Sigmoid colon (tissue), 6 donors: ENCODE measurements at regions not wholly inside any gene's neighbourhood (a gene's known extent, or its start where the extent isn't known, plus 50 kb on each side); places are given as distances from the start of the nearest gene placed in this dataset.
"Not testable (repeated sequence)": the region's sequence is repeated elsewhere in the genome, so short reads cannot be mapped to it uniquely, and the experiment has no call there.

Experiments used
- DNase-seq: peaks from one replicate; pipeline ENCODE4 v3.0.0-alpha.2; 2019
- H3K27ac ChIP-seq, 4 donors: fragments of 200-600 bp; sonication (generic); one replicate each; pipeline ENCODE4 v1.5.1; 2016 to 2019; ENCODE audit warnings: mild to moderate bottlenecking in 1 of 4
- H3K27me3 ChIP-seq, 3 donors: fragments of 200-600 bp; sonication (generic); one replicate each; pipeline ENCODE4 v1.5.1; 2019; ENCODE audit warnings: mild to moderate bottlenecking in 1 of 3
- H3K36me3 ChIP-seq, 4 donors: fragments of 200-600 bp; sonication (generic); one replicate each; pipeline ENCODE4 v1.5.1; 2016 to 2019
- H3K4me1 ChIP-seq, 4 donors: fragments of 200-600 bp; sonication (generic); one replicate each; pipeline ENCODE4 v1.5.1; 2017 to 2019
- H3K4me3 ChIP-seq, 4 donors: fragments of 200-600 bp; sonication (generic); one replicate each; pipeline ENCODE4 v1.5.1; 2017 to 2019; ENCODE audit warnings: mild to moderate bottlenecking in 2 of 4, moderate library complexity in 1 of 4
- H3K9me3 ChIP-seq, 4 donors: fragments of 200-600 bp in 3 of 4; sonication (generic) in 3 of 4; one replicate each; pipeline versions ENCODE4 v1.5.1 to v1.6.1; 2013 to 2019
- EP300 ChIP-seq, 4 donors: sonication (generic); formaldehyde crosslinking; IDR thresholded peaks; one replicate each; pipeline ENCODE4 v1.6.1; 2017; ENCODE audit warnings: antibody characterized with exemption in 4 of 4
- POLR2A ChIP-seq, 2 donors: fragments of 450-650 bp; IDR thresholded peaks; one replicate each; pipeline ENCODE4 v1.6.1; 2016; ENCODE audit warnings: antibody characterized with exemption in 2 of 2, mild to moderate bottlenecking in 2 of 2, moderate library complexity in 2 of 2
- POLR2AphosphoS5 ChIP-seq, 4 donors: sonication (generic); formaldehyde crosslinking; IDR thresholded peaks; one replicate each; pipeline ENCODE4 v1.6.1; 2017; ENCODE audit warnings: antibody characterized with exemption in 4 of 4
- WGBS, 2 donors: extraction: QIAGEN DNeasy Blood & Tissue Kit; methylation state at CpG; one replicate each; pipeline ENCODE4 v1.1.7; 2013; 5-methylcytosine and 5-hydroxymethylcytosine counted together
- intact Hi-C: fragments of 100-400 bp; cut with DNase I; formaldehyde crosslinking; loops from one replicate; pipeline ENCODE4 v1.15.1; 2023
- TF ChIP-seq, protein P1 (sequence below), 4 experiments: fragments of 450-650 bp in 3 of 4; fragments of 200-600 bp in 1 of 4; IDR thresholded peaks; one replicate each; pipeline ENCODE4 v1.5.1; 2016 to 2019; ENCODE audit warnings: antibody characterized with exemption in 4 of 4, mild to moderate bottlenecking in 3 of 4, moderate library complexity in 2 of 4
- donor health status: healthy with polysubstance abuse.
- donor health status: healthy.

DNA sequence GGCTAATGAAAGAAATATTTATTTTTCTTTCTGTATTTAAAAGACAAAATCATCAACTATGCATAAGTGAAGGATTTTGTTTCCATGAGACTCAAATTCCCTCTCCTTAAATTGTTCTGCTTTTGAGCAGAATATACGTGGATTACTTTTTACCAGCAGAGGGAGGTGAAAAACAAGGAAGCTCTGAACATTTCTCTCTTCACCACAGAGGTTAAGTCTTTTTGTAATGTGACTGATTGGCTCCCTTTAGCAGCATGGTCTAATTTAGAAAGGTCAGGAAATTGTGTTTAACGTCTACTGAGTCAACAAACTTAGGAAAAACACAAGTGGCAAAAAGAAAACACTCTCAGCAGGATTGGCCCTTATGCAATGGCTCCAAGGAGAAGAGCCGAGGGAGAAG lies 55.1 kb upstream of the F9 start:
- H3K9me3 ChIP-seq: no peaks in the 10 kb centered on the region
- no peak for DNase-seq
- H3K36me3 ChIP-seq: no peaks in the 10 kb centered on the region
- no peak overlapping the region for H3K4me3 ChIP-seq
- H3K4me1 ChIP-seq: no peaks in the 10 kb centered on the region
- no peaks in the 10 kb centered on the region for H3K27me3 ChIP-seq
- intact Hi-C loops: no loop called here
- WGBS, 2 donors: 27 to 42% methylated on average over 3 of the region's 3 CpGs
- no peak overlapping the region for H3K27ac ChIP-seq
- TF ChIP-seq POLR2AphosphoS5 (IDR thresholded peaks at IDR 0.05) (no peak), EP300 (IDR thresholded peaks at IDR 0.05) (no peak), POLR2A (IDR thresholded peaks at IDR 0.05) (no peak)
- TF ChIP-seq, protein P1, sequence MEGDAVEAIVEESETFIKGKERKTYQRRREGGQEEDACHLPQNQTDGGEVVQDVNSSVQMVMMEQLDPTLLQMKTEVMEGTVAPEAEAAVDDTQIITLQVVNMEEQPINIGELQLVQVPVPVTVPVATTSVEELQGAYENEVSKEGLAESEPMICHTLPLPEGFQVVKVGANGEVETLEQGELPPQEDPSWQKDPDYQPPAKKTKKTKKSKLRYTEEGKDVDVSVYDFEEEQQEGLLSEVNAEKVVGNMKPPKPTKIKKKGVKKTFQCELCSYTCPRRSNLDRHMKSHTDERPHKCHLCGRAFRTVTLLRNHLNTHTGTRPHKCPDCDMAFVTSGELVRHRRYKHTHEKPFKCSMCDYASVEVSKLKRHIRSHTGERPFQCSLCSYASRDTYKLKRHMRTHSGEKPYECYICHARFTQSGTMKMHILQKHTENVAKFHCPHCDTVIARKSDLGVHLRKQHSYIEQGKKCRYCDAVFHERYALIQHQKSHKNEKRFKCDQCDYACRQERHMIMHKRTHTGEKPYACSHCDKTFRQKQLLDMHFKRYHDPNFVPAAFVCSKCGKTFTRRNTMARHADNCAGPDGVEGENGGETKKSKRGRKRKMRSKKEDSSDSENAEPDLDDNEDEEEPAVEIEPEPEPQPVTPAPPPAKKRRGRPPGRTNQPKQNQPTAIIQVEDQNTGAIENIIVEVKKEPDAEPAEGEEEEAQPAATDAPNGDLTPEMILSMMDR (IDR thresholded peaks at IDR 0.05): no peak

DNA sequence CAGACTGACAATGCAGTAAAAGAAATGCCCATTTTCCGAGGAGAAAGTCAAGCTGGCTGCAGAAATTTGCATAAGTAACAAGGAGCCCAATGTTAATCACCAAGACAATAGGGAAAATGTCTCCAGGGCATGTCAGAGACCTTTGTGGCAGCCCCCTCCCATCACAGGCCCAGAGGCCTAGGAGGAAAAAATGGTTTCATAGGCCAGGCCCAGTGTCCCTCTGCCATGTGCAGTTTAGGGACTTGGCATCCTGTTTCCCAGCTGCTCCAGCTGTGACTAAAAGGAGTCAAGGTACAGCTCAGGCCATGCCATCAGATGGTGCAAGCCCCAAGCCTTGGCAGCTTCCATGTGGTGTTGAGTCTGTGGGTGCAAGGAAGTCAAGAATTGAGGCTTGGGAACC lies 68.6 kb upstream of the F9 start:
- H3K27me3 ChIP-seq, H3K27ac ChIP-seq, H3K36me3 ChIP-seq, intact Hi-C loops, H3K4me1 ChIP-seq, DNase-seq, H3K4me3 ChIP-seq, H3K9me3 ChIP-seq: not testable (repeated sequence)
- WGBS, 2 donors: 79 to 89% methylated on average over 1 of the region's 1 CpG

DNA sequence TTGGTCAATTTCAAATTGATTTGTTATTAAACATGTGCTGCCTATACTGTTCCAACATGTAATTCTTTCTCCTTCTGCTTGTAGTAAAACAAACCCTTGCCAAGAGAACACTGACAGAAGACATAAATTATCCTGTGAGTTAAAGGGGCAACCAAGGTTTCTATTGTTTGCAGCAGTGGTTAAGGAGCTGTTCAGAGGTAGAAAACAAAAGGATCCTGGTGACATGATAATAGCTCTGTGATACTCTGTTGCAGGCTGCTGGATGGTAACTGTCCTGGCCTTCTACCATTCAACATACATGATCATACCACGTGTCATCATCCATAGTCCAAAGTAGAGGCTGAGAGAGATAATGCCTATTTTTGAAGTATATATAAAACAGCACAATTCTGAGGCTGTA lies 75.8 kb upstream of the F9 start:
- no peak overlapping the region for H3K27ac ChIP-seq
- WGBS, 2 donors: 44 to 79% methylated on average over 1 of the region's 1 CpG
- DNase-seq: no peak
- no peaks in the 10 kb centered on the region for H3K4me1 ChIP-seq
- H3K4me3 ChIP-seq: no peak overlapping the region
- no peaks in the 10 kb centered on the region for H3K9me3 ChIP-seq
- H3K27me3 ChIP-seq: no peaks in the 10 kb centered on the region
- intact Hi-C loops: no loop called here
- TF ChIP-seq POLR2A (IDR thresholded peaks at IDR 0.05): no peak
- no peaks in the 10 kb centered on the region for H3K36me3 ChIP-seq

DNA sequence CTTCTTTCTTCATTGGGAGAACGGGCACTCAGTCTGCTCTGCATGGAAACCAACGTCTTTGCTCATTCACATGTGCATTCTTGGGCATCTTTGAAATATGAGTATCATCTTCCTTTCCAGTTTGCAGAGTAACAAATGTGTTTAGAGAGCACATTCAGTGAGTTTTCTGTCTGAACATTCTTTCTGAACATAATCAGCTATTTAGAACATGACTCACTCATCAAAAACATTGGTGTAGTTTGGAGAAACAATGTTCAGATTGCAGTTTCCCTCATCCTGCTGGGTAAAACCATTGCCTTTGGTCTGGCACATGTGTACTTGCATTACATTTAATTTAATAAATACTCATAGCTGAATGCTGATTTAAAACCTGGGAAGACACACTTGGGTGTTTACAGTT lies 81.5 kb upstream of the F9 start:
- H3K27ac ChIP-seq: no peak overlapping the region
- no peaks in the 10 kb centered on the region for H3K9me3 ChIP-seq
- H3K36me3 ChIP-seq: no peaks in the 10 kb centered on the region
- no peaks in the 10 kb centered on the region for H3K27me3 ChIP-seq
- intact Hi-C loops: no loop called here
- no peak for DNase-seq
- H3K4me1 ChIP-seq: no peaks in the 10 kb centered on the region
- TF ChIP-seq POLR2AphosphoS5 (IDR thresholded peaks at IDR 0.05): no peak
- TF ChIP-seq, protein P1 (IDR thresholded peaks at IDR 0.05): no peak
- no peak for TF ChIP-seq EP300 (IDR thresholded peaks at IDR 0.05)
- no peak for TF ChIP-seq POLR2A (IDR thresholded peaks at IDR 0.05)
- H3K4me3 ChIP-seq: no peak overlapping the region
- 49 to 65% methylated on average over 2 of the region's 2 CpGs for WGBS, 2 donors

DNA sequence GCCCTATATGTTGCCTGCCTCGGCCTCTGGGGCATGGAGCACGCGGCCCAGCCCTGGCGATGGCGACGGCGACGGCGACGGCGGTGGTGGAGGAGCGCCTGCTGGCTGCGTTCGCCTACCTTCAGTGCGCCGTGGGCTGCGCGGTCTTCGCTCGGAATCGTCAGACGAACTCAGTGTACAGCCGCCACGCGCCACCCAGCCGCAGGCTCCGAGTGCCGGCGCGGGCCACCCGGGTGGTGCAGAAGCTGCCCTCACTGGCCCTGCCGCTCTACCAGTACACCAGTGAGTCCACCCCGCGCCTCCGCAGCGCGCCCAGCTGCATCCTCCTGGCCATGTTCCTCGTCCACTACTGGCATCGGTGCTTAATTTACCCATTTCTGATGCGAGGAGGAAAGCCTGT lies 83.7 kb upstream of the F9 start:
- Histone ChIP-seq H3K36me3 (no peaks in the 10 kb centered on the region), H3K27ac (no peak overlapping the region), H3K27me3 (no peaks in the 10 kb centered on the region), H3K9me3 (no peaks in the 10 kb centered on the region), H3K4me1 (no peaks in the 10 kb centered on the region), H3K4me3 (no peak overlapping the region)
- intact Hi-C loops: no loop called here
- peak; percentile 52 for DNase-seq
- WGBS, 2 donors: 97% methylated on average over 40 of the region's 40 CpGs
- no peak for TF ChIP-seq POLR2AphosphoS5 (IDR thresholded peaks at IDR 0.05)

DNA sequence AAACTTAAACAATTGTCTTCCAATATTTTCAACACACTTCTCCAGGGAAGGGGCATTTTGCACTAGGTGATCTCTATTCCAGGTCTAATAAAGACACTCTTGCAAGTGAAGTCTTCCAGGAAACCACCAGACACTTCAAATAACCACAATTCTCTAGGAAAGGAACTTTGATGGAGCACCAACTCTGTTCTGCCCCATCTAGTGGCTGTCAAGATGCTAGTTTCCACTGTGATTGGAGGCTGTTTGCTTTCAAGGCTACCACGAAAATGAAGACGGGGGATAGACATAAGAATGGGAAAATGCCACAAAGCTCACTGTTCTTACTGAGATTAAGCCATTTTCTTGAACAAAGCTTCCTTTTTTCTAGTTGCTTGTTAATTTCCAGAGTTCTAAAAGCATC lies 100.6 kb upstream of the F9 start:
- Histone ChIP-seq H3K36me3 (no peaks in the 10 kb centered on the region), H3K4me1 (no peaks in the 10 kb centered on the region), H3K27me3 (no peaks in the 10 kb centered on the region), H3K9me3 (no peaks in the 10 kb centered on the region), H3K27ac (no peak overlapping the region), H3K4me3 (no peak overlapping the region)
- intact Hi-C loops: no loop called here
- no peak for TF ChIP-seq POLR2AphosphoS5 (IDR thresholded peaks at IDR 0.05)
- no peak for TF ChIP-seq POLR2A (IDR thresholded peaks at IDR 0.05)
- TF ChIP-seq, protein P1 (IDR thresholded peaks at IDR 0.05): no peak
- no peak for TF ChIP-seq EP300 (IDR thresholded peaks at IDR 0.05)
- no peak for DNase-seq
- WGBS, 2 donors: 10 to 20% methylated on average over 2 of the region's 2 CpGs
